WERI-Rb-1 (cell line): ENCODE measurements at regions not wholly inside any gene's neighbourhood (a gene's known extent, or its start where the extent isn't known, plus 50 kb on each side); places are given as distances from the start of the nearest gene placed in this dataset.

ENCODE experiments used
- DNase-seq: peaks from one replicate; pipeline ENCODE4 v3.0.0-alpha.2; 2020
- H3K27ac ChIP-seq: fragments of 250-450 bp; sonication (Bioruptor Pico); 2 replicates; pipeline ENCODE4 v1.5.1; 2020; ENCODE audit warnings: mild to moderate bottlenecking, moderate library complexity
- H3K27me3 ChIP-seq: fragments of 250-450 bp; sonication (Bioruptor Pico); 2 replicates; pipeline ENCODE4 v1.5.1; 2021; ENCODE audit warnings: mild to moderate bottlenecking, low read depth, moderate library complexity; ENCODE audit not compliant: insufficient read depth, severe bottlenecking
- H3K36me3 ChIP-seq: fragments of 250-450 bp; sonication (Bioruptor Pico); 2 replicates; pipeline ENCODE4 v1.5.1; 2020; ENCODE audit warnings: mild to moderate bottlenecking, moderate library complexity
- H3K4me3 ChIP-seq: 2 replicates; pipeline ENCODE4 v1.5.1; 2011; ENCODE audit warnings: low read depth, mild to moderate bottlenecking, control low read depth, low read length
- H3K9me3 ChIP-seq: fragments of 250-450 bp; sonication (Bioruptor Pico); 2 replicates; pipeline ENCODE4 v1.5.1; 2021; ENCODE audit warnings: mild to moderate bottlenecking, moderate library complexity; ENCODE audit not compliant: severe bottlenecking
- TF ChIP-seq, protein P1 (sequence below): IDR thresholded peaks from 2 replicates; pipeline ENCODE4 v1.5.1; 2011; ENCODE audit warnings: low read depth, mild to moderate bottlenecking, control low read depth, inconsistent platforms, low read length

DNA sequence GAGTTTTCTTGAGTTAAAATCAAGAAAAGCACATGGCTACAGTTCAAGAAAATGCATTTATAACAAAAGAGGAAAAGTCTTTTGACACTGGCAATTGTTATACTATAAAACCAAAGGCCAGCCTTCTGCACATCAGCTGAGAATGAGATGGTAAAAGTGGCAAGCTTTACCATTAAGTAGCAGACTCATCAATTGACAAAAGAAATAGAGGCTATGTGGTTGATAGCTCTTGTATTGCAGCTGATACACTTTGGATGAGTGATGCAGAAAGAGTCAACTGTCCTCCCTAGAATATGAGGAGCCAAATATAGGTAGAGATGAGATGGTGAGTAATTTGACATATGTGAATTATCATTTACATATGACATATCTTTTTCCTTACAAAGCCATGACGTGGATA is 1100.9 kb upstream of the CDH6 start:
- Histone ChIP-seq H3K36me3 (no peaks in the 10 kb centered on the region), H3K27ac (no peak overlapping the region), H3K27me3 (no peaks in the 10 kb centered on the region), H3K4me3 (no peak overlapping the region), H3K9me3 (no peaks in the 10 kb centered on the region)
- no peak for DNase-seq
- TF ChIP-seq, protein P1, sequence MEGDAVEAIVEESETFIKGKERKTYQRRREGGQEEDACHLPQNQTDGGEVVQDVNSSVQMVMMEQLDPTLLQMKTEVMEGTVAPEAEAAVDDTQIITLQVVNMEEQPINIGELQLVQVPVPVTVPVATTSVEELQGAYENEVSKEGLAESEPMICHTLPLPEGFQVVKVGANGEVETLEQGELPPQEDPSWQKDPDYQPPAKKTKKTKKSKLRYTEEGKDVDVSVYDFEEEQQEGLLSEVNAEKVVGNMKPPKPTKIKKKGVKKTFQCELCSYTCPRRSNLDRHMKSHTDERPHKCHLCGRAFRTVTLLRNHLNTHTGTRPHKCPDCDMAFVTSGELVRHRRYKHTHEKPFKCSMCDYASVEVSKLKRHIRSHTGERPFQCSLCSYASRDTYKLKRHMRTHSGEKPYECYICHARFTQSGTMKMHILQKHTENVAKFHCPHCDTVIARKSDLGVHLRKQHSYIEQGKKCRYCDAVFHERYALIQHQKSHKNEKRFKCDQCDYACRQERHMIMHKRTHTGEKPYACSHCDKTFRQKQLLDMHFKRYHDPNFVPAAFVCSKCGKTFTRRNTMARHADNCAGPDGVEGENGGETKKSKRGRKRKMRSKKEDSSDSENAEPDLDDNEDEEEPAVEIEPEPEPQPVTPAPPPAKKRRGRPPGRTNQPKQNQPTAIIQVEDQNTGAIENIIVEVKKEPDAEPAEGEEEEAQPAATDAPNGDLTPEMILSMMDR = no peak

DNA sequence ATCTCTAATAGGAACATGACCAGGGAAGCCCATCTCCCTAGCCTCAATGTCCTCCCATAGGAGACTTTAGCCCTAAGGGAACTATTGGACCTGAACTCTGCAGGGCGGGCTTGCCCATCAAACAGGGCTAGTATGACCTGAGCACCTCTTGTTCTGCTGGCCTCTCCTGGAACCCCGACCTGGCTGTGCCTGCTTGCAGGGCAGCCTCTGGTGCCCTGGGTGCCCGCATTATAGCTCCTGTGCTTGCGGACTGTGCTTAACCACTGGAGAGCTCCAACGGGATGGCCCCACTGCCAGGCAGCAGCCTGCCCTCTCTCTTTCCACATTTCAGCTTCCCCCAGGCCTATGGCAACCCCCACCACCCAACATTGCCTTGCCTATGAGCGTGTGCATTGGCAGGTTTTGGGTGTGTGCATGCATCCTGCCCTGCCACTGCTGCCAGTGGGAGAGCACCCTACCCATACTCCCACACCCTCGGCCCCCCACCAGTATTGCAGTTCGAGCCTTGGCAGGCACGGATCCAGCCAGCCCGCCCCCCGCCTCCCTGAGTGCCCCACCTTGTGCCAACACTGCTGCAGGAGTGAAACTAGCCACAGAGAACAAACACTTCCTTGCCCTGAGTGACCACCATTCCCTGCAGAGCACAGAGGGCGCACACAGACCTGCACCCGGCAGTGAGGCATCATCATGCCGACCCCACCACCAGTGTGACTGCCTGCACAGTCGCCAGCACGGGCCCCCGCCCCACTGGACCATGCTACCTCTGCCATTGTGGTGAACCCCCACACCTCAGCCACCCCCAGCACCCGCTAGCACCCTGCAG is 1123.8 kb upstream of the CDH6 start:
- TF ChIP-seq, protein P1 = no peak
- Histone ChIP-seq H3K27me3 (no peaks in the 10 kb centered on the region), H3K4me3 (no peak overlapping the region), H3K9me3 (no peaks in the 10 kb centered on the region), H3K36me3 (no peaks in the 10 kb centered on the region), H3K27ac (no peak overlapping the region)
- no peak for DNase-seq

DNA sequence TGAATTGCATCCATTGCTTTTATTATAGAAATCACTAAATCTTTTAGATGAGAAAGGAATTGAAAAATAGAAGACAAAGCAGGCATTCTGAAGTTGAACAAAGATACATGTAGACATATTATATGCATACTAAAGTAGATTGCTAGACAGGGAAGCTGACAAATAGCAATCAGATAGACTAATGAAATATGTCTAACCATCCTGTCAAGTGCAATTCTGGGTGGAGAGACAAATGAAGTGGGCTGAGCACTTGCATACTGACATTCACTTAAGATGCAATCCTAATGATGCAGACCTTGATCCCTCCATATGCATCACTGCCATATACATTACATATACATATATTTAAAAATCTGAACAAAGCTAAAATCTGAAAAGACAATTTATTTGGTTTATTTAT is 1130.0 kb upstream of the CDH6 start:
- Histone ChIP-seq H3K27me3 (no peaks in the 10 kb centered on the region), H3K9me3 (no peaks in the 10 kb centered on the region), H3K36me3 (no peaks in the 10 kb centered on the region), H3K4me3 (no peak overlapping the region), H3K27ac (no peak overlapping the region)
- TF ChIP-seq, protein P1 = no peak
- DNase-seq = no peak

DNA sequence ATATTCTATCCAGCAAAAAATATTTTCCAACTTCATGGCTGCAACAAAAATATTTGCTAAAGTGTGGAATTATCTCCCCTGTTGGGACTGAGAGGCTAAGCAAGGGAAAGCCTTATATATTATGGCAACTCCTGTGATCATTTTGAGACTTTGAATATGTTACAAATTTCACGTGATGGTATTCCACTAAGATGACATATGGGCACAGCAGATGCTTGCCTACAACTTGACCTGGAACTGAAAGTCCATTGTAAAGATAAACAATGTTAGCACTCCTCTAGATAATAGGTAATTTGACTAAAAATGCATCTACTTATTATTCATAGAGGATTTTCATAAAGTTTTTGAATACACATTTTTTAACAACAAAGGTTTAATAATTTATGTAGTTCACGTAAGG is 1141.5 kb upstream of the CDH6 start:
- no peak for DNase-seq
- Histone ChIP-seq H3K4me3 (no peak overlapping the region), H3K36me3 (no peaks in the 10 kb centered on the region), H3K9me3 (no peaks in the 10 kb centered on the region), H3K27me3 (no peaks in the 10 kb centered on the region), H3K27ac (no peak overlapping the region)
- TF ChIP-seq, protein P1 = no peak

DNA sequence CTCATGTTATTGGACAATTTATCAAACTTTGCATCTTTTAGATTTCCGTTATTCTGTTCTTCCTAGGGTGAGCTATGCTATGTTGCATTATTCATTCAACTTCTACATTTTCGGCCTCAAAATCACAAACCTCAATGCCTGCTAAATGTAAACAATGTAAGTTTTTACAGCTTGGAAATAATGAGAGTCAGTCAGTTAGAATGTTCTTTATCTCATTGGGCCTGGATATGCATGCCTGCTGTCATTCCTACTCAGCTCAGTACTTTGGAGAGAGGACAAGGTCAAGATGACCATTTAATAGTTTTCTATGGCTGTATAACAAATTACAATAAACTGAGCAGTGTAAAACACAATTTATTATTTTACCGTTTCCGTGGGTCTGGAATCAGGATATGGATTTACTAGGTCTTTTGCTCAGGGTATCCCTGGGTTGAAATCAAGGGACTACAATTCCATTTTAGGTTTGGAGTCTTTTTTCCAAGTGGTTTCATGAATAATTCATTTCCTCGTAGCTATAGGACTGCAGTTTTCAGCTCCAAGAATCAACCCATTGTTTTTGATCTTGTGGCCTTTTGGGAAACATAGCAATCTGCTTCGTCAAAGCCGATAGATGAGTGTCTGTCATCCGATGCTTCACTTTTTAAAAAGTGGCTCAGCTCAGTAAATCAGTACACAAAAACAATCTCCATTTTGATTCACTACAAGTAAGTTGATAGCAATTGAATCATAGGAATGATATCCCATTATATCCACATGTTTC is 1143.2 kb upstream of the CDH6 start:
- no peaks in the 10 kb centered on the region for H3K36me3 ChIP-seq
- TF ChIP-seq, protein P1 = no peak

More for the DNA sequence above, 1143.2 kb upstream of the CDH6 start:
- H3K27ac ChIP-seq = no peak overlapping the region
- no peaks in the 10 kb centered on the region for H3K9me3 ChIP-seq
- no peaks in the 10 kb centered on the region for H3K27me3 ChIP-seq
- no peak for DNase-seq
- H3K4me3 ChIP-seq = no peak overlapping the region
